ENCODE measurements at regions not wholly inside any gene's neighbourhood (a gene's known extent, or its start where the extent isn't known, plus 50 kb on each side); places are given as distances from the start of the nearest gene placed in this dataset.

DNA sequence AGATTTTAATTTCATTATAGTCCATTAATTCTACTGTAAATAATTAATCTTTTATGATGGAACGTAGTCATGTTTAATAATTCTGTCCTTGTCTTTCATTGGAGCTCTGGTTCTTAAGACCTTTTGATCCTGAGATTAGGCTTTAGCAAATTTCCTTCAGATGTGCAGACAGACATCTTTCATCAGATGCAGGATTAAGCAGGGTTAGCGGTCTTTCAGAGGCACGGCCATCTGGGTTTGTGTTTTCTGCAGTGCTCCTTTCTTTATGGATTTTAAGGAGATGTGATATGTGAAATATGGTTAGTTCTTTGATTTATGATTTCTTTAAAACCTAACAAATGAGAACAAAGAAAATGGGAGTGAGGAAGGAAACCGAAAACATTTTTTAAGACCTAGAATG, 643.9 kb upstream of the SGCG start:
- TF ChIP-seq PRPF4 (IDR thresholded peaks at IDR 0.05; ENCODE audit: insufficient read depth, low read depth, low read length, poor library complexity, severe bottlenecking): no peak
- TF ChIP-seq, protein P1, sequence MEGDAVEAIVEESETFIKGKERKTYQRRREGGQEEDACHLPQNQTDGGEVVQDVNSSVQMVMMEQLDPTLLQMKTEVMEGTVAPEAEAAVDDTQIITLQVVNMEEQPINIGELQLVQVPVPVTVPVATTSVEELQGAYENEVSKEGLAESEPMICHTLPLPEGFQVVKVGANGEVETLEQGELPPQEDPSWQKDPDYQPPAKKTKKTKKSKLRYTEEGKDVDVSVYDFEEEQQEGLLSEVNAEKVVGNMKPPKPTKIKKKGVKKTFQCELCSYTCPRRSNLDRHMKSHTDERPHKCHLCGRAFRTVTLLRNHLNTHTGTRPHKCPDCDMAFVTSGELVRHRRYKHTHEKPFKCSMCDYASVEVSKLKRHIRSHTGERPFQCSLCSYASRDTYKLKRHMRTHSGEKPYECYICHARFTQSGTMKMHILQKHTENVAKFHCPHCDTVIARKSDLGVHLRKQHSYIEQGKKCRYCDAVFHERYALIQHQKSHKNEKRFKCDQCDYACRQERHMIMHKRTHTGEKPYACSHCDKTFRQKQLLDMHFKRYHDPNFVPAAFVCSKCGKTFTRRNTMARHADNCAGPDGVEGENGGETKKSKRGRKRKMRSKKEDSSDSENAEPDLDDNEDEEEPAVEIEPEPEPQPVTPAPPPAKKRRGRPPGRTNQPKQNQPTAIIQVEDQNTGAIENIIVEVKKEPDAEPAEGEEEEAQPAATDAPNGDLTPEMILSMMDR (IDR thresholded peaks at IDR 0.05 in 2 of 3, conservative IDR thresholded peaks at IDR 0.05 in 1 of 3; ENCODE audit: insufficient read depth in 2 of 3, low read depth in 1 of 3, low read length in 3 of 3): no peak
- no peak for TF ChIP-seq CBX5 (IDR thresholded peaks at IDR 0.05; ENCODE audit: borderline replicate concordance, low read depth)
- TF ChIP-seq, protein P2, sequence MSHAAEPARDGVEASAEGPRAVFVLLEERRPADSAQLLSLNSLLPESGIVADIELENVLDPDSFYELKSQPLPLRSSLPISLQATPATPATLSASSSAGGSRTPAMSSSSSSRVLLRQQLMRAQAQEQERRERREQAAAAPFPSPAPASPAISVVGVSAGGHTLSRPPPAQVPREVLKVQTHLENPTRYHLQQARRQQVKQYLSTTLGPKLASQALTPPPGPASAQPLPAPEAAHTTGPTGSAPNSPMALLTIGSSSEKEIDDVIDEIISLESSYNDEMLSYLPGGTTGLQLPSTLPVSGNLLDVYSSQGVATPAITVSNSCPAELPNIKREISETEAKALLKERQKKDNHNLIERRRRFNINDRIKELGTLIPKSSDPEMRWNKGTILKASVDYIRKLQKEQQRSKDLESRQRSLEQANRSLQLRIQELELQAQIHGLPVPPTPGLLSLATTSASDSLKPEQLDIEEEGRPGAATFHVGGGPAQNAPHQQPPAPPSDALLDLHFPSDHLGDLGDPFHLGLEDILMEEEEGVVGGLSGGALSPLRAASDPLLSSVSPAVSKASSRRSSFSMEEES (CRISPR knock-in tag; IDR thresholded peaks at IDR 0.05): no peak
- TF ChIP-seq EZH2 (IDR thresholded peaks at IDR 0.05; ENCODE audit: borderline replicate concordance, low read depth, low read length): no peak
- TF ChIP-seq, protein P3, sequence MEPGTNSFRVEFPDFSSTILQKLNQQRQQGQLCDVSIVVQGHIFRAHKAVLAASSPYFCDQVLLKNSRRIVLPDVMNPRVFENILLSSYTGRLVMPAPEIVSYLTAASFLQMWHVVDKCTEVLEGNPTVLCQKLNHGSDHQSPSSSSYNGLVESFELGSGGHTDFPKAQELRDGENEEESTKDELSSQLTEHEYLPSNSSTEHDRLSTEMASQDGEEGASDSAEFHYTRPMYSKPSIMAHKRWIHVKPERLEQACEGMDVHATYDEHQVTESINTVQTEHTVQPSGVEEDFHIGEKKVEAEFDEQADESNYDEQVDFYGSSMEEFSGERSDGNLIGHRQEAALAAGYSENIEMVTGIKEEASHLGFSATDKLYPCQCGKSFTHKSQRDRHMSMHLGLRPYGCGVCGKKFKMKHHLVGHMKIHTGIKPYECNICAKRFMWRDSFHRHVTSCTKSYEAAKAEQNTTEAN (CRISPR knock-in tag; IDR thresholded peaks at IDR 0.05): no peak
- TF ChIP-seq CHD1 (IDR thresholded peaks at IDR 0.05; ENCODE audit: low read length): no peak
- no peak for TF ChIP-seq RFX5 (IDR thresholded peaks at IDR 0.05; ENCODE audit: low read depth, low read length)
- TF ChIP-seq JUNB (CRISPR knock-in tag; conservative IDR thresholded peaks at IDR 0.05): no peak
